ENCODE measurements at regions not wholly inside any gene's neighbourhood (a gene's known extent, or its start where the extent isn't known, plus 50 kb on each side); places are given as distances from the start of the nearest gene placed in this dataset.

DNA sequence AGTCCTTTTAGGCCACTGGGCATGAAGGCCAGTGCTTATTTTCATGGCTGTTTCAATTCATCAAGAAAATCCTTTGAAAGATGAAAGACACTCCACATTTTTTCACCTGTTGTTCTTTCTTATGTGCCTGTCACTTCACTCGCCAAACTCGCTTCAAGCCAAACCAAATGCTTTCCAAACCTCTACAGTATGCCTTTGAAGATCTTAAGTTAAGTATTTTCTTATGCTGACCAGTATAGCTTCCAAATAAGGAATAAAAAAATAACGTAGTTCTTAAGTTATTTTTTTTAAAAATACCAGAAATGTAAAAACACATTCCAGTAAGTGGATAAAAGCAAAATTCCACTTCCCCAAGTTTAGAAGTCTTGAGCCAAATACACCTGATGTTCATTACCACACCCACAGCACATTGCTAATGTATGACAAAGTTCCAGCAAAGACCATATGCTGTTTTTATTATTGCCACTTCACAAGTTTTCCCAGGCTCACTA, 186.1 kb downstream of the MTERF1 start:
- TF ChIP-seq CTCF (IDR thresholded peaks at IDR 0.05; ENCODE audit: low read depth, low read length): no peak
- no peaks in the 10 kb centered on the region for H3K9me3 ChIP-seq (ENCODE audit: low read depth)
- H3K36me3 ChIP-seq: no peaks in the 10 kb centered on the region
- H3K27ac ChIP-seq: peak overlapping the region; percentile 80
- H3K4me3 ChIP-seq: no peak overlapping the region
- no peak for DNase-seq (ENCODE audit: low read depth in 1 of 2, low spot score in 1 of 2)
- H3K27me3 ChIP-seq: no peaks in the 10 kb centered on the region
- peaks cover 28% of the 10 kb centered on the region for H3K4me1 ChIP-seq (ENCODE audit: low read depth)

DNA sequence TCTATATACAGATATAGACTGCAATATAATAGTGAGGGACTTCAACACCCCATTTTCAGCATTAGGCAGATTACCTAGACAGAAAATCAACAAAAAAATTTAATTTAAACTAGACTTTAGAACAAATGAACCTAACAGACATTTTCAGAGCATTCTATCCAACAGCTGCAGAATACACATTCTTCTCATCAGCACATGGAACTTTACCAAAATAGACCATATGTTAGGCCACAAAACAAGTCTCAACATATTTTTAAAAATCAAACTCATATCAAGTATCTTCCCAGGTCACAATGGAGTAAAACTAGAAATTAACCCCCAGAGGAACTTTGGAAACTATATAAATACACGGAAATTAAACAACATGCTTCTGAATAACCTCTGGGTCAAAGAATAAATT, 169.6 kb downstream of the MTERF1 start:
- no peak for DNase-seq (ENCODE audit: low read depth in 1 of 2, low spot score in 1 of 2)
- no peaks in the 10 kb centered on the region for H3K4me1 ChIP-seq (ENCODE audit: low read depth)
- H3K27ac ChIP-seq: no peak overlapping the region
- H3K9me3 ChIP-seq (ENCODE audit: low read depth): no peaks in the 10 kb centered on the region
- H3K36me3 ChIP-seq: no peaks in the 10 kb centered on the region
- no peak overlapping the region for H3K4me3 ChIP-seq
- TF ChIP-seq CTCF (IDR thresholded peaks at IDR 0.05; ENCODE audit: low read depth, low read length): no peak
- no peaks in the 10 kb centered on the region for H3K27me3 ChIP-seq

- no peaks in the 10 kb centered on the region for H3K27me3 ChIP-seq
- no peak overlapping the region for H3K4me3 ChIP-seq
- H3K9me3 ChIP-seq (ENCODE audit: low read depth): no peaks in the 10 kb centered on the region
- H3K36me3 ChIP-seq: no peaks in the 10 kb centered on the region
- H3K27ac ChIP-seq: no peak overlapping the region
- no peak for DNase-seq (ENCODE audit: low read depth in 1 of 2, low spot score in 1 of 2)
- peaks cover 9% of the 10 kb centered on the region for H3K4me1 ChIP-seq (ENCODE audit: low read depth)
- TF ChIP-seq CTCF (IDR thresholded peaks at IDR 0.05; ENCODE audit: low read depth, low read length): no peak
These were observed 166.8 kb downstream of the MTERF1 start for GRCh38 chr7:91713669-91714068.

DNA sequence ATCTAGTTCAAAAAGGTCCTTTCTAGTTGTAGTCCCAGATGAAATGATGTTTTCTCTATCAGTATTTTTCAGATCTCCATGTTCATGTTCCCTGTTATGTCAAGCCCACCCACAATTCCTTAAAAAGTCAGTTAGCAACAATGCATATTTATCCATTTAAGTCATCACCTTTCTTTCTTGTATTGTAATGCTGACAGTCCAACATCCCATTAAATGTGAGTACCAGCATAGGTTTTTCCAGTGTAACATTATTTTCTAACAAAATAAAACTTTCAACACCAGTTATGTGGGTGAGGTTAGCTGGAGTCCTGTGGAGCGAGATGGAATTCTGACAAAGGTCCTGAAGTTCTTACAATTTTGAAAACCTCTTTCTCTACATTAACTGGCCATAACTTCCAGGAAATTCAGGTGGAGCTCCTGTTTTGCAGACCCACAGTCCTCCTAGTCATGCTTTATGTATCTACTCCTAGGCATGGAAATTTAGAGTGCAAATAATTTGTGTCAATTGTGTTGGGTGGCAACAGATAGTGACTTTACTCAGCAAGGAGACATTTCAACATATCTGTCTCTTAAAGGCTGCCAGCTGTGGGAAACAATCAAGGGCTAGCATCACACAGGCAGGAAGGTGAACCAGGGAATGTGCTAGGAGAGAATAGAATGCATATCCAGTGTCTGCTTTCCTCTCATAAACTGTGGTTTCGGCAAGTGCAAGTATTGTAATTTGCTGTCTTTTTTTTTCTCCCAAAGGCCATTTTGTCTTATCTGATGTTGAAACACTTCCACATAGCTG, 162.6 kb downstream of the MTERF1 start:
- TF ChIP-seq CTCF (IDR thresholded peaks at IDR 0.05; ENCODE audit: low read depth, low read length): no peak
- Histone ChIP-seq H3K9me3 (ENCODE audit: low read depth) (no peaks in the 10 kb centered on the region), H3K36me3 (no peaks in the 10 kb centered on the region)

GRCh38 chr7:91719008-91719407, 161.5 kb downstream of the MTERF1 start:
- H3K4me3 ChIP-seq: no peak overlapping the region

More for the DNA sequence above, 162.6 kb downstream of the MTERF1 start:
- Histone ChIP-seq H3K27ac (no peak overlapping the region), H3K4me1 (ENCODE audit: low read depth) (peaks cover 15% of the 10 kb centered on the region), H3K4me3 (no peak overlapping the region), H3K27me3 (no peaks in the 10 kb centered on the region)
- DNase-seq (ENCODE audit: low read depth in 1 of 2, low spot score in 1 of 2): peak in 1 of 2 donors; percentile 11

More at GRCh38 chr7:91719008-91719407, 161.5 kb downstream of the MTERF1 start:
- no peak for DNase-seq (ENCODE audit: low read depth in 1 of 2, low spot score in 1 of 2)
- H3K27me3 ChIP-seq: no peaks in the 10 kb centered on the region
- H3K4me1 ChIP-seq (ENCODE audit: low read depth): peaks cover 15% of the 10 kb centered on the region
- H3K9me3 ChIP-seq (ENCODE audit: low read depth): no peaks in the 10 kb centered on the region
- no peak for TF ChIP-seq CTCF (IDR thresholded peaks at IDR 0.05; ENCODE audit: low read depth, low read length)
- no peak overlapping the region for H3K27ac ChIP-seq
- no peaks in the 10 kb centered on the region for H3K36me3 ChIP-seq
